Stimulated activated CD4-positive, alpha-beta T cell treated with anti-CD3 and anti-CD28 coated beads, Interleukin-15, amount 100 ng/mL, for 1 hour (primary cell): ENCODE measurements at regions not wholly inside any gene's neighbourhood (a gene's known extent, or its start where the extent isn't known, plus 50 kb on each side); places are given as distances from the start of the nearest gene placed in this dataset.

Experiments used
- DNase-seq, 2 donors: peaks; one replicate each; pipeline ENCODE4 v3.0.0-alpha.2; 2020; ENCODE audit warnings: low read depth in 1 of 2, low spot score in 1 of 2

GRCh38 chr2:235391921-235392615, 101.8 kb upstream of the AGAP1 start:
- DNase-seq = no peak

DNA sequence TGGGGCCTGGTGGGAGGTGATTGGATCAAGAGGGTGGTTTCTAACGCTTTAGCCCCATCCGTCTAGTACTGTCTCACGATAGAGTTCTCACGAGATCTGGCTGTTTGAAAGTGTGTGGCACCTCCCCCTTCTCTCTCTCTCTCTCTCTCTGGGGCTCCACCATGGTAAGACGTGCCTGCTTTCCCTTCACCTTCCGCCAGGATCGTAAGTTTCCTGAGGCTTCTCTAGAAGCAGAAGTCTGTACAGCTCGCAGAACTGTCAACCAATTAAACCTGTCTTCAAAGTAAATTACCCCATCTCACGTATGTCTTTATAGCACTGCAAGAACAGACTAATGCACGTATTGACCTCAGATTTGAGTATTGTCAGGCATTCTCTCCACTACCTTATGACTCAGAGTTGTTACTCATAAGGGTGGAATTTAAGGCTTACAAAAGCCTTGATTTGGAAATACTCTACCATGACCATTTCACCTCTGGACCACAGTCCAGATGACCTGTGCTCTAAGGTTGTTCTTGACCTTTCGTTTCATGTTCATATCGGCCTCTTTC, 99.5 kb upstream of the AGAP1 start:
- no peak for DNase-seq

DNA sequence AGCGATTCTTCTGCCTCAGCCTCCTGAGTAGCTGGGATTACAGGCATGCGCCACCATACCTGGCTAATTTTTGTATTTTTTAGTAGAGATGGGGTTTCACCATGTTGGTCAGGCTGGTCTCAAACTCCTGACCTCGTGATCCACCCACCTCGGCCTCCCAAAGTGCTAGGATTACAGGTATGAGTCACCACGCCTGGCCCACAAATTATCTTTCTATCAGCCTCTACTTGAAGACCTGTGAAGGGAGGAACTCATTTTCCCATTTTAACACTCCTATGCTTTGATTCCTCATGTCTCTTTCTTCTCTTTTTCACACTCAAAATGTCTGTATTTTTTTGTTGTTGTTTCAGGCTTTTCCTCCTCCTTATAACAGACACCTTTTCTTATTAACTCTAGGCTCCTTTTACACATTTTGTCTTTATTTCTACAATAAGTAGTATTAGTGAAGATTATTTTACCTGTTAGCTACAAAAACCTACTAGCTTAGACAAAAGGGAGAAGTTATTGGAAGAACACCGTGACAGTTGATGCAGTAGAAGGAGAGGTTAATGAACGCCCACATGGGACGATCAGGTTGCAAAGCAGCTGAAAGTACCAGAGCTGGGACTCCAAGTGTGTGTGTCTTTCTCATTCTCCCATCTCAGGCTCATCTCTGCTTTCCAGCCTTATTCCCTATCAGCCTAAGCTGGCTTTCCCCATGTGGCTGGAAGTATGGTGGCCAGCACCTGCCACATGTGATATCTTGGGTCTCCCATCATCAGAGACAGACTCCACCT, 97.6 kb upstream of the AGAP1 start:
- DNase-seq = no peak

DNA sequence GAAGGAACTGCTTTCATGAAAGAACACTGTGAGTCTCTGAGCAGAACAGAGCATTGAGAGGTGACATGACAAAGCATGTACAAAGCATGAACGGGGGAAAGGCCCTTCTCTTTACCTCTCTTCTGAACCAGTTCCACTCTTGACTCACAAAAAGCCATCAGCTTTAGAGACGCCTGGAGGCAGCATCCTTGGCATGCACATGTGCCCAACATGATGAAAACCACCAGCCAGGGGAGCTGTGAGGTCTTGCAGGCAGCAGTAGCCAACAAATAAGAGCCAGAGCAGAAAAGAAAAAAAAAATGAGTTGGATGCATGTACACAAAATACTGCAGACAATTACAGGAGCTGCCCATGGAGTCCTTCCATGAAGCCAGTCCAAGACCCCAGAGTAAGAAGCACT, 95.5 kb upstream of the AGAP1 start:
- no peak for DNase-seq

DNA sequence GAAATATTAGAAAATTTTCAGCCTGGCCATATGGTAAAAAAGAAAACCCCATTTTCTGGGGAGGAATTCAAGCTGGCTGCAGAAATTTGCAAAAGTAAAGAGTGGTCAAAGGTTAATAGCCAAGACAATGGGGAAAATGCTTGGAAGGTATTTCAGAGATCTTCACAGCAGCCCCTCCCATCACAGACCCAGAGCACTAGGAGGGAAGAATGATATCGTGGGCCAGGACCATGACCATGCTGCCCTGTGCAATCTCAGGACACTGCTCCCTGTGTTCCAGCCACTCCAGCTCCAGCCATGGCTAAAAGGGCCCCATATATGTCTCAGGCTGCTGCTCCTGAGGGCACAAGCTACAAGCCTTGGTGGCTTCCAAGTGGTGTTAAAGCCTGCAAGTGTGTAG, 93.9 kb upstream of the AGAP1 start:
- no peak for DNase-seq

GRCh38 chr2:235402422-235402821, 91.4 kb upstream of the AGAP1 start:
- no peak for DNase-seq

DNA sequence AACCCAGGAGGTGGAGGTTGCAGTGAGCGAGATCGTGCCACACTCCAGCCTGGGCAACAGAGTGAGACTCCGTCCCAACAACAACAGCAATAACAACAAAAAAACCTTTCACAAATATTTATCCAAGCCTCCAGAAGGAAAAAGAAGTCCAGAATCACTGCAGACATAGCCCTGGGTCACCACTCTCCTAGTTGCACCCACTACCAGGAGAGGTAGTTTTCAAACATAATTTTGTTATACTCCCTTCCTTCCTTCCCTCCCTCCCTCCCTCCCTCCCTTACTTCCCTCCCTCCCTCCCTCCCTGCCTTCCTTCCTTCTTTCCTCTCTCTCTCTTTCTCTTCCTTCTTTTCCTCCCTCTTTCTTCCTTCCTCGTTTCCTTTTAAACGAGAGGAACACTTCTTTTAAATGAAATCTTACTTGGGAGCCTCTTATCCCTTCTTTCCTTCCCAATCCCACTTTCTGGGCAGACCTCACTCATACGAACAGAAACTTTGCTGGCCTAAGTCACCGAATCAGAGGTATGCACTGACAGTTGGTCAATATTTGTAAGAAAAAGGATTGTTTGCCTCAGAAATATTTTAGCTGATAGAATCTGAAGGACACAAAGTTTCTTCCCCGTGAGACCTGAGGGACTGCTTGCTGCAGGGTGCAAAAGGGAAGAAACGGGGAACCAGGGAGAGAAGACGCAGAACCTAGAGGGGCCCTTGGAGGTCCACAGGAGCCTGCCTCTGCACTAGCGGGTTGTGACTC, 88.1 kb upstream of the AGAP1 start:
- DNase-seq = no peak

GRCh38 chr2:235406430-235406829, 87.4 kb upstream of the AGAP1 start:
- DNase-seq = no peak

DNA sequence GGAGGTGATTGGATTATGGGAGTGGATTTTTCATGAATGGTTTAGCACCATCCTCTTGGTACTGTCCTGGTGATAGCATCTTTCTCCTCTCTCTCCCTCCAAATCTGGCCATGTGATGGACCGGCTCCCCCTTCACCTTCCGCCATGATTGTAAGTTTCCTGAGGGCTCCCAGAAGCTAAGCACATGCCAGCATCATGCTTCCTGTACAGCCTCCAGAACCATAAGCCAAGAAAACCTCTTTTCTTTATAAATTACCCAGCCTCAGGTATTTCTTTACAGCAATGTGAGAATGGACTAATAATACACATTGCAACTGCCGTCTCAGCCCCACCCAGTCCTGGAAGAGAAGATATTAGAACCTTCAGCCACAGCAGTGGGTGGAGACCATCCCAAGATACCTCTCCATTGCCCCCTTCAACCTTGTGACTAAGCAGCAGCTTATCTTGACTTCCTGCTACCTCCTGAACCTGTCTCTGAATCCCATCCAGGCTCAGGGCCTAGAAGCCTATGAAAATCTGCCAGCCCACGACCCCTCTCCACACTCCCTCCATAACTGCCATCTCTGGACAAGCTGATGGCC, 81.8 kb upstream of the AGAP1 start:
- no peak for DNase-seq

DNA sequence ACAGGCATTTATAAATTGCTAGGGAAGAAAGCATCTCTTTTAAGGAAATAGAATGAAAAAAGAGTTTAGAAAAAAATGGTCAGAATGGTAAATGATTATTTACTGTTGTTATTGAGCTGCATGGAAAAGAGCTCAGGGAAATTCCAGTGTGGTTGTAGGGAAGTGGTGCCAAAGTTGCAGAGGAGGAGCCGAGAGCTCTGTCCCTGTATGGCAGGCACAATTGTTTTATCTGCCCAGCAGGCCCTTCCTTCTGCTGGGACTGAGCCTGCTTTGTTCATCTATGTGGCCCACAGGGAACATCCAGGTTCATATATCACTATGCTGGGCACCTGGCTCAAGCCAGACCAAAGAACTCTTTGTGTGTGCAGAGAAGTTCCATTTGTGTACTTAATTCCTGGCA, 80.8 kb upstream of the AGAP1 start:
- no peak for DNase-seq

DNA sequence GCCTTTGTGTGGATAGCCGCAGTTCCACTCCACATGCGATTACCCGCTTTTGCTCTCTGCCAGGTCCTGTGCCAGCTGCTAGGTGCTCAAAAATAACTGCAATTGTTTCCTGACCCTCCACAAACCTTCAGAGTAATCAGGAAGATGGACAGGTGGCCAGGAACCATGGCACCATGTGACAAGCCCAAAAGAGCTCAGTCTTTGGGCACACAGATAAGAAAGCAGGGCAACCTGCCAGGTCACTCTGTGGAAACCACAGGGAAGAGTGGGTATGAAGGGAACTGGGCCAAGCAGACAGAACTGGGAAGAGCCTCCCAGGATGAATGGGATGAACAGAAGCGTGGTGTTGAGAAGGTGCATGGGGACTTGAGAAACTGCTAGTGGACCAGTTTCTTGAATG, 79.4 kb upstream of the AGAP1 start:
- no peak for DNase-seq

DNA sequence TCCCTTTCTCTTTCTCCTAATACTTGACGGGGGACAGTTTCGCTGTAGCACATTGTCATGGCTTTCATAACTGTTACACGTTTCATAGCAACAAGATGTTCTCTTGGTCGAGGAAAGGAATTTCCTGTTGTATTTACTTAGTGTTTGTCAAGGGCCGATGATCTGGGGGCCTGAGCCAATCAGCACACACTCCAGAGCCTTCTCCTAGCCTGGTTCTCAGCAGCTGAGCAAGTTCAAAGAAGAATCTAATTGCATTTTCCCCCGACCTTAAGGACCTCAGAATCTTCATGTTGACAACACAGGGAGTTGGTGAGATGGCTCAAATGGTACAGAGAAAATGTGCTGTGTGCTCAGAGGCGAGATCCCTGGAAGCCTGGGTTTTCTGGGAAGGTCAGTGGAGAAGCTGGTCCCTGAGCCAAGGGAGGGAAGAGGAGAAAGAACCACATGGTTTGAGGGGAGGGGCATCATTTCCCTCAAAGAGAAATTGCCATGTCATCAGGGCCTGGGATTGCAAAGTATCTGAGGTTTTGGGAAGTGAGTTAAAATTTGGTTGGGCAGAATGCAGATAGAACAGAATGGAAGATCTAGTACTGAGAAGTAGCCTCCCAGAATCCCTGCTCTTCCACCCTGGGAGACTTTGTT, 76.9 kb upstream of the AGAP1 start:
- no peak for DNase-seq

GRCh38 chr2:235418918-235419317, 74.9 kb upstream of the AGAP1 start:
- DNase-seq = no peak

GRCh38 chr2:235419996-235420395, 73.8 kb upstream of the AGAP1 start:
- no peak for DNase-seq

DNA sequence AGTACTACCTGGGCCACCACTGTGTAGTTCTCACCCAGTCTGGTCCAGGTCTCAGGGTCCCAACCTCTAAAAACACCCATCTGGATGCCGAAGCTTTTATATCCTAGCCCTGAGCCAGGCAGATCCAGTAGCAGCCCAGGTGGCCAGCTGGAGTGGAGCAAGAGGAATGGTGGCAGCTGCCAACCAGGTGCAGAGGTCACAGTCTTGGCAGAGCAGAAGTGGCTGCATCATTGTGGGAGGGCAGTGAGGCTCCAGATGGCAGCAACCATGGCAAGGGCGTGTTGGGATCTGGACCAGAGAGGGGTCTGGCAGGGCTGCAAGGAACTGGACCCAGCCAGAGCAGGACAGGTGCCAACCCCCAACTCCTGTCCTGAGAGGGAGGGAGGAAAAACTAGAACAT, 72.2 kb upstream of the AGAP1 start:
- no peak for DNase-seq

- no peak for DNase-seq
These were observed 63.3 kb upstream of the AGAP1 start for GRCh38 chr2:235430366-235431083.

DNA sequence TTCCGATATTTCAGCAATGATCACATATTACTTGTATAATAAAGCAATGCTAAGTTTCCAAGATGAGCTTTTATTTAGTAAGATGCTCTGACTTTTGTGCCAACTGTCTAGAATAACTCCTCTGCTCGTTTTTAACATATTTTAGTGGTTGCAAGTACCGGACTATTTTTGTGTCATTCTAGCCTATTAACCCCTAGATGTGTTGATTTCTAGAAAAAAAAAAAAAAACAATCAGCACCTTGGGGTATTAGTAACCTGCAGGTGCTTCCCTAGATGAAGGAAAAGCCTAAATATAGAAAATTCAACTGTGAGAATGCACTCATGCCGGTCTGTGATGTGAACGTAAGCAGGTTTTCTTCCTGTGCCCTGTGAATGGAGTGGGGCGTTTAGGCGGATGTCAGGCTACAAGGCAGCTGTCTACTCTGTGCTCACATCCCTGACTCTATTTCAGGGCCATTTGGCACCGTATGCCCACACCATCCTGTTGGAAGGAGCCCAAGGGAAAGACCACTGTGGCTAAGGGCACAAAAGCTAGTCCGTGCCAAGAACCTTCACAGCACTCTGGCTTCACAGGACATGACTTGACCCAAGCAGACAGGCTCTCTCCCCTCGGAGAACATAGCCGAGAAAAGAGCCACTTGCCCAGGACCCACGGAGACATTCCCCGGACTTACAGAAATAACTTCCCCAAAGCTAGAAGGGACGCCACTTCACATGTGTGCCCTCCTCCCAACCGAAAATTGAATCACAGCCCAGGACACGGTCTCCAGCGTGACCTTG, 60.9 kb upstream of the AGAP1 start:
- no peak for DNase-seq

GRCh38 chr2:235433860-235434259, 60.0 kb upstream of the AGAP1 start:
- DNase-seq = no peak

DNA sequence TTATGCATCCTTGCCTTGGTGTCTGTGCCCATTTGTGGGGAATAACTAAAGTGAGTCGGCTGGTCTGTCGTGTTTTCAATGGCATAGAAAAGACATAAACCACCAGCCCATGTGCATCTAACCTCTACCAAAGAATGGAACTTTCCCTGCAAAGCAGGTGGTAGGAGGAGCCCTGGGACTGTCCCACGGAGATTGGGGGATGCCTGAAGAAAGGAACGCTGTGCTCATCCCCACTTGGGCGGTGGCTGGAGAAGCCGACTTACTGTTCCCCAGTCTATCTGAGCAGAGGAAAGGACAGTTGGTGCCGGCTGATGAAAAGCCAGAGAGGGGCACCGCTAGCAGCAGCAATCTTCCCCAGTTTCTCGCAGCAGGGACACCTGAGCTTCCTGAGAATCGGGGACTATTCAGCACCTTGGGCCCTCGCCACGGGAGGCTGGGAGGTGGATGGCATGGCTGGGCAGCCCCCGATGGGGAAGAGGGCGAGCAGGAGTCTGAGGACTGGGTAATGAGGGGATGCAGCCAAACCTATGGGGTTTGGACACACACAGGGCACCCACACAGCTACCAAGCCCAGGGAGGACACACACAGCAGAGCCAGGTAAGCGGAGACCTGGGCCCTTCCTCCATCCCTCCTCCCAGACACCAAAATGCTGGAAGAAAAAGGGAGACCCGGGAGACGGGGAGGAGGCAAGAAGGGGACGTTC, 53.7 kb upstream of the AGAP1 start:
- DNase-seq = no peak
